Suppressor macrophage treated with lipopolysaccharide for 4 hours (primary cell): ENCODE measurements at regions not wholly inside any gene's neighbourhood (a gene's known extent, or its start where the extent isn't known, plus 50 kb on each side); places are given as distances from the start of the nearest gene placed in this dataset.
A peak's percentile ranks its signal among the peaks of the same experiment; 100 is the strongest.

Experiments used
- DNase-seq: peaks from one replicate; pipeline ENCODE4 v3.0.0-alpha.2; 2020

GRCh38 chr12:107283652-107284051 lies 190.3 kb upstream of the CRY1 start:
- DNase-seq, result no peak

GRCh38 chr12:107284692-107285091 lies 191.3 kb upstream of the CRY1 start:
- DNase-seq, result no peak

GRCh38 chr12:107287436-107288413 lies 194.4 kb upstream of the CRY1 start:
- no peak for DNase-seq

GRCh38 chr12:107288414-107289127 lies 195.2 kb upstream of the CRY1 start:
- no peak for DNase-seq

- DNase-seq, result no peak
Observed at GRCh38 chr12:107291018-107291417, 197.7 kb upstream of the CRY1 start.

GRCh38 chr12:107296681-107297089 lies 203.3 kb upstream of the CRY1 start:
- DNase-seq, result no peak

GRCh38 chr12:107302649-107303341 lies 209.4 kb upstream of the CRY1 start:
- peak; percentile 35 for DNase-seq

GRCh38 chr12:107304588-107305532 lies 211.5 kb upstream of the CRY1 start:
- no peak for DNase-seq

- DNase-seq, result no peak
Observed at GRCh38 chr12:107306141-107306659, 212.9 kb upstream of the CRY1 start.

GRCh38 chr12:107308310-107308709 lies 215.0 kb upstream of the CRY1 start:
- no peak for DNase-seq

- DNase-seq, result no peak
Observed at GRCh38 chr12:107309020-107309419, 215.7 kb upstream of the CRY1 start.

- DNase-seq, result no peak
Observed at GRCh38 chr12:107310621-107311020, 217.3 kb upstream of the CRY1 start.

- DNase-seq, result peak; percentile 32
Observed at GRCh38 chr12:107311682-107312081, 218.3 kb upstream of the CRY1 start.

GRCh38 chr12:107317751-107318555 lies 224.6 kb upstream of the CRY1 start:
- peak; percentile 81 for DNase-seq

- DNase-seq, result no peak
Observed at GRCh38 chr12:107318556-107318805, 225.1 kb upstream of the CRY1 start.

- DNase-seq, result peak; percentile 35
Observed at GRCh38 chr12:107318806-107319532, 225.6 kb upstream of the CRY1 start.

GRCh38 chr12:107319533-107320032 lies 226.2 kb upstream of the CRY1 start:
- DNase-seq, result no peak

GRCh38 chr12:107320033-107320928 lies 226.9 kb upstream of the CRY1 start:
- DNase-seq, result peak; percentile 59

- DNase-seq, result no peak
Observed at GRCh38 chr12:107320929-107321631, 227.7 kb upstream of the CRY1 start.
